Endothelial cell of umbilical vein (primary cell): ENCODE measurements at regions not wholly inside any gene's neighbourhood (a gene's known extent, or its start where the extent isn't known, plus 50 kb on each side); places are given as distances from the start of the nearest gene placed in this dataset.

Source experiments
- BruUV-seq: library from RNA; stranded (reverse); fragments of 400-500 nt; replicated peaks from 2 replicates; lab custom pipeline; 2021; lab: Mats Ljungman, UMichigan
- CTCF ChIA-PET: fragments of 300-600, 350-600 bp; sonication (Branson Sonifier 250); formaldehyde crosslinking; loops from one replicate; lab custom pipeline; 2021; ENCODE audit warnings: antibody characterized with exemption, inconsistent platforms; lab: Charles Lee
- POLR2A ChIA-PET: fragments of 300-600, 350-600 bp; sonication (Branson Sonifier 250); formaldehyde crosslinking; loops from one replicate; lab custom pipeline; 2021; ENCODE audit warnings: antibody characterized with exemption, inconsistent platforms; lab: Charles Lee
- DNase-seq: peaks from one replicate; pipeline ENCODE4 v3.0.0-alpha.2; 2011; ENCODE audit warnings: low read depth, low spot score
- FAIRE-seq: peaks from 2 replicates; lab custom pipeline; 2011; peaks lifted over from hg19 to GRCh38; lab: Jason Lieb, UNC
- H2AFZ ChIP-seq: 2 replicates; pipeline ENCODE4 v1.6.0; 2012; ENCODE audit warnings: low read depth, low read length, control low read depth, inconsistent platforms
- H3K27ac ChIP-seq: 2 replicates; pipeline ENCODE4 v1.5.1; 2011; ENCODE audit warnings: low read depth, mild to moderate bottlenecking, control low read depth, low read length, moderate library complexity; ENCODE audit not compliant: insufficient read depth
- H3K27me3 ChIP-seq, 2 experiments: 2 replicates each; pipeline versions ENCODE4 v1.6.0 to v1.6.1; 2011; ENCODE audit warnings: low read length in 2 of 2, mixed read lengths in 1 of 2; ENCODE audit not compliant: control insufficient read depth in 2 of 2, insufficient read depth in 2 of 2
- H3K36me3 ChIP-seq, 2 experiments: 2 replicates in 1 of 2; 3 replicates in 1 of 2; pipeline ENCODE4 v1.5.1; 2011; ENCODE audit warnings: low read length in 2 of 2, mild to moderate bottlenecking in 1 of 2, moderate library complexity in 1 of 2; ENCODE audit not compliant: control insufficient read depth in 2 of 2, insufficient read depth in 2 of 2; ENCODE audit errors: extremely low read depth in 1 of 2
- H3K4me1 ChIP-seq: 3 replicates; pipeline ENCODE4 v1.5.1; 2011; ENCODE audit warnings: mild to moderate bottlenecking, low read length; ENCODE audit not compliant: control insufficient read depth, insufficient read depth; ENCODE audit errors: extremely low read depth
- H3K4me2 ChIP-seq: 2 replicates; pipeline ENCODE4 v1.6.1; 2011; ENCODE audit warnings: low read length, control low read depth, mixed read lengths; ENCODE audit not compliant: insufficient read depth
- H3K4me3 ChIP-seq, 3 experiments: fragments of 200-600 bp in 1 of 3; sonication (generic), shearing (Covaris generic) in 1 of 3; replicated peaks in 1 of 3; 2 replicates each; pipeline ENCODE4 v1.5.1; 2011 to 2016; ENCODE audit warnings: control low read depth in 3 of 3, low read length in 3 of 3, mild to moderate bottlenecking in 2 of 3, inconsistent platforms in 1 of 3, low read depth in 1 of 3, moderate library complexity in 1 of 3; ENCODE audit not compliant: insufficient read depth in 1 of 3
- H3K79me2 ChIP-seq: 2 replicates; pipeline ENCODE4 v1.6.0; 2012; ENCODE audit warnings: low read length, inconsistent platforms; ENCODE audit not compliant: control insufficient read depth, insufficient read depth
- H3K9ac ChIP-seq: replicated peaks from 2 replicates; pipeline ENCODE3; 2011; ENCODE audit warnings: low read length, control low read depth; ENCODE audit not compliant: insufficient read depth; ENCODE audit errors: extremely low read depth
- H3K9me1 ChIP-seq: replicated peaks from 3 replicates; pipeline ENCODE4 v1.6.0; 2011; ENCODE audit warnings: mild to moderate bottlenecking, low read length; ENCODE audit not compliant: control insufficient read depth, insufficient read depth; ENCODE audit errors: extremely low read depth
- H3K9me3 ChIP-seq: replicated peaks from 2 replicates; pipeline ENCODE4 v1.5.1; 2012; ENCODE audit warnings: low read length, inconsistent platforms; ENCODE audit not compliant: control insufficient read depth, insufficient read depth
- H4K20me1 ChIP-seq: replicated peaks from 2 replicates; pipeline ENCODE3; 2011; ENCODE audit warnings: mild to moderate bottlenecking, low read length; ENCODE audit not compliant: control insufficient read depth, insufficient read depth; ENCODE audit errors: extremely low read depth
- CTCF ChIP-seq, 2 donors: IDR thresholded peaks; 1 replicate in 1 of 2; 2 replicates in 1 of 2; pipeline ENCODE4 v1.5.1; 2011; ENCODE audit warnings: low read length in 2 of 2, mild to moderate bottlenecking in 2 of 2, moderate library complexity in 2 of 2, control low read depth in 1 of 2, inconsistent platforms in 1 of 2, low read depth in 1 of 2; ENCODE audit not compliant: insufficient read depth in 1 of 2; ENCODE audit errors: extremely low read depth in 1 of 2
- EZH2 ChIP-seq: IDR thresholded peaks from 2 replicates; pipeline ENCODE4 v1.6.1; 2012; ENCODE audit warnings: borderline replicate concordance, low read depth, mild to moderate bottlenecking, moderate library complexity, low read length, inconsistent platforms; ENCODE audit not compliant: severe bottlenecking
- FOS ChIP-seq: IDR thresholded peaks from 2 replicates; pipeline ENCODE4 v1.6.1; 2011; ENCODE audit warnings: mild to moderate bottlenecking, low read length, moderate library complexity, borderline replicate concordance; ENCODE audit not compliant: insufficient read depth
- GATA2 ChIP-seq: IDR thresholded peaks from 2 replicates; pipeline ENCODE4 v1.7.0; 2011; ENCODE audit warnings: low read depth, mild to moderate bottlenecking, moderate library complexity, mixed read lengths, low read length; ENCODE audit not compliant: insufficient read length, insufficient read depth
- JUN ChIP-seq: IDR thresholded peaks from 2 replicates; pipeline ENCODE4 v1.6.1; 2011; ENCODE audit warnings: borderline replicate concordance, low read depth; ENCODE audit not compliant: insufficient read length, insufficient read depth
- MYC ChIP-seq: IDR thresholded peaks from one replicate; pipeline ENCODE4 v1.6.1; 2011; ENCODE audit warnings: mild to moderate bottlenecking, low read depth, low read length
- POLR2A ChIP-seq: IDR thresholded peaks from 2 replicates; pipeline ENCODE4 v1.6.1; 2012; ENCODE audit warnings: low read depth, mild to moderate bottlenecking, control low read depth, low read length
- POLR2AphosphoS5 ChIP-seq: IDR thresholded peaks from 2 replicates; pipeline ENCODE4 v1.6.1; 2012; ENCODE audit warnings: low read depth, mild to moderate bottlenecking, control low read depth, low read length, moderate library complexity; ENCODE audit not compliant: insufficient read depth
- dilution Hi-C: fragments of 300-500 bp; cut with MboI; formaldehyde crosslinking; loops from one replicate; pipeline ENCODE4 v1.15.0; 2019; ENCODE audit warnings: low sequenced_read_pairs; ENCODE audit not compliant: extremely low pct_ligation_motif_present
- intact Hi-C: fragments of 100-400 bp; cut with micrococcal nuclease; formaldehyde crosslinking; loops from one replicate; pipeline ENCODE4 v1.10.0; 2022
- TF ChIP-seq, protein P1 (sequence below): IDR thresholded peaks from 2 replicates; pipeline ENCODE4 v1.6.1; 2011; ENCODE audit not compliant: insufficient read depth, insufficient read length

DNA sequence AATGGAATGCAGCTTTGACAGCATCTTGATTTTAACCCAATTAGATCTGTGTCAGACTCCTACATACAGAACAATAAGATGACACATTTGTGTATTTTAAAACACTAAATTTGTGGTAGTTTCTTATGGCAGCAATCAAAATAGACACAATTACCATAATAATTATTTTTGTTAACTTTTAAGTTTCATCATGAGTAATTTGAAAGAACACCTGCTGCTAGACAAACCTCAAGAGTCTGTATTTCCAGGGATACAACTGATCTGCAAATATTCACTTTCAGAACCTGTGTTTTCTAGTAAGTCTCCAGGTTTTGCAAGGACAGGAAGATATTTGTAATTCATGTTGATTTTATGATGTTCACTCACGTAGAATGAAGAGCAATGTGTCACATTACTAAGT lies 736.8 kb downstream of the DIPK2A start:
- no peak overlapping the region for H3K27ac ChIP-seq
- no peak overlapping the region for H3K4me2 ChIP-seq
- H3K4me1 ChIP-seq, result no peaks in the 10 kb centered on the region
- no peaks in the 10 kb centered on the region for H3K27me3 ChIP-seq
- no TSS peak for BruUV-seq
- CTCF ChIA-PET, result interaction anchor here (0.7 to 2.7 kb wide), 2 partner anchors 9 to 10 kb away, joined by 3 to 9 read pairs; no protein-coding TSS in a partner anchor
- intact Hi-C loops (no loop called here), dilution Hi-C loops (no loop called here)
- no peak for FAIRE-seq
- TF ChIP-seq FOS (no peak), POLR2AphosphoS5 (no peak), CTCF (IDR thresholded peaks at IDR 0.05; ENCODE audit: extremely low read depth in 1 of 2, insufficient read depth in 1 of 2, low read depth in 1 of 2, low read length in 2 of 2) (no peak), POLR2A (no peak), MYC (no peak), JUN (no peak), EZH2 (no peak), GATA2 (no peak)
- TF ChIP-seq, protein P1, sequence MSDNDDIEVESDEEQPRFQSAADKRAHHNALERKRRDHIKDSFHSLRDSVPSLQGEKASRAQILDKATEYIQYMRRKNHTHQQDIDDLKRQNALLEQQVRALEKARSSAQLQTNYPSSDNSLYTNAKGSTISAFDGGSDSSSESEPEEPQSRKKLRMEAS, result no peak
- DNase-seq, result no peak
- POLR2A ChIA-PET, result no interaction called here
- no peaks in the 10 kb centered on the region for H3K36me3 ChIP-seq
- H4K20me1 ChIP-seq, result no peaks in the 10 kb centered on the region
- H3K9me1 ChIP-seq, result no peaks in the 10 kb centered on the region
- H2AFZ ChIP-seq, result no peak overlapping the region
- no peaks in the 10 kb centered on the region for H3K79me2 ChIP-seq
- no peak overlapping the region for H3K4me3 ChIP-seq
- no peaks in the 10 kb centered on the region for H3K9me3 ChIP-seq
- H3K9ac ChIP-seq, result no peak overlapping the region
